ENCODE measurements at regions not wholly inside any gene's neighbourhood (a gene's known extent, or its start where the extent isn't known, plus 50 kb on each side); places are given as distances from the start of the nearest gene placed in this dataset.

GRCh38 chr4:115740806-115741205 lies 627.4 kb upstream of the NDST4 start:
- TF ChIP-seq CTCF (IDR thresholded peaks at IDR 0.05): no peak
- no peak for TF ChIP-seq POLR2A (IDR thresholded peaks at IDR 0.05)

Measured in heart left ventricle (tissue), 13 donors.